ENCODE measurements at regions not wholly inside any gene's neighbourhood (a gene's known extent, or its start where the extent isn't known, plus 50 kb on each side); places are given as distances from the start of the nearest gene placed in this dataset.
A peak's percentile ranks its signal among the peaks of the same experiment; 100 is the strongest.

DNA sequence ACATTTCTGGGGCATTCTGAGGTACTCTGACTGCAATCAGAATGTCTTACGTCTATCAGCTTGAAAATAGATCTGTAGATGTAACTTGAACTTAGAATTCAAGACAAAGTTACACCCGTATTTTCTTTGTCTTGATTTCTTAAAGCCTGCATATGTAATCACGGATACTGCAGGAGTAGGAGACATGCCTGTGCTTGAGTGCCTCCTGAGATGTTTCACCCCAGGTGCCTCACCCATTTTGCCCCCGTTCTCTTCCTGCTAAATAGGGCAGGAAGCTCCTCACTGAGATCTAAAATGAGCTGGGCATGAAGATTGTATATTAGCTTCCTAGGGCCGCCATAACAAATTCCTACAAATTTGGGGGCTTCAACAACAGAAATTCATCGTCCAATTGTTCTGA lies 131.9 kb downstream of the RDH14 start:
- no peak overlapping the region for H3K4me3 Mint-ChIP-seq (ENCODE audit: unreplicated experiment)
- no peak overlapping the region for H3K27ac Mint-ChIP-seq (ENCODE audit: unreplicated experiment)
- no peaks in the 10 kb centered on the region for H3K27me3 Mint-ChIP-seq (ENCODE audit: low read depth)
- no peaks in the 10 kb centered on the region for H3K9me3 Mint-ChIP-seq (ENCODE audit: low read depth)
- H3K36me3 Mint-ChIP-seq (ENCODE audit: low read depth), result no peaks in the 10 kb centered on the region
- DNase-seq (ENCODE audit: low spot score), result no peak
- TF ChIP-seq, protein P1, sequence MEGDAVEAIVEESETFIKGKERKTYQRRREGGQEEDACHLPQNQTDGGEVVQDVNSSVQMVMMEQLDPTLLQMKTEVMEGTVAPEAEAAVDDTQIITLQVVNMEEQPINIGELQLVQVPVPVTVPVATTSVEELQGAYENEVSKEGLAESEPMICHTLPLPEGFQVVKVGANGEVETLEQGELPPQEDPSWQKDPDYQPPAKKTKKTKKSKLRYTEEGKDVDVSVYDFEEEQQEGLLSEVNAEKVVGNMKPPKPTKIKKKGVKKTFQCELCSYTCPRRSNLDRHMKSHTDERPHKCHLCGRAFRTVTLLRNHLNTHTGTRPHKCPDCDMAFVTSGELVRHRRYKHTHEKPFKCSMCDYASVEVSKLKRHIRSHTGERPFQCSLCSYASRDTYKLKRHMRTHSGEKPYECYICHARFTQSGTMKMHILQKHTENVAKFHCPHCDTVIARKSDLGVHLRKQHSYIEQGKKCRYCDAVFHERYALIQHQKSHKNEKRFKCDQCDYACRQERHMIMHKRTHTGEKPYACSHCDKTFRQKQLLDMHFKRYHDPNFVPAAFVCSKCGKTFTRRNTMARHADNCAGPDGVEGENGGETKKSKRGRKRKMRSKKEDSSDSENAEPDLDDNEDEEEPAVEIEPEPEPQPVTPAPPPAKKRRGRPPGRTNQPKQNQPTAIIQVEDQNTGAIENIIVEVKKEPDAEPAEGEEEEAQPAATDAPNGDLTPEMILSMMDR (IDR thresholded peaks at IDR 0.05), result no peak
- peaks cover 11% of the 10 kb centered on the region for H3K4me1 Mint-ChIP-seq (ENCODE audit: low read depth)

DNA sequence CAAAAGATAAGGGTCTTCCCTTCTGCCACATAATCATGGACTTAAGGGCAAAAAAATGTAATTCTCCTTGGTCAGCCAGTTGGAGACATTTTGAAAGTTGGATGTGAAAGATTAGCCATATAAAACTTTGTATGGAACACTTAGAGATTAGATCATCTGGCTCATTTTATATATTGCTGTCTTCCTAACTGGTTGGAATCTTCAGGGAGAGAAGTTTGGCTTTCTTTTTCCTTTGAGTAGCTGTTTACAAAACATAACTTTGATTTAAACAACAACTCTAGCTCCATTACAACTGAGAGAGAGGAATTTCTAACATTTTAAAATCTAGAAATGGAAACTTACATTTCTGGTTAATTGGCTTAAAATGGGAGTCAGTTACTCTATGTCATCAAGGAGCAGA lies 132.7 kb downstream of the RDH14 start:
- no peaks in the 10 kb centered on the region for H3K27me3 Mint-ChIP-seq (ENCODE audit: low read depth)
- TF ChIP-seq, protein P1 (IDR thresholded peaks at IDR 0.05), result no peak
- H3K4me3 Mint-ChIP-seq (ENCODE audit: unreplicated experiment), result no peak overlapping the region
- no peaks in the 10 kb centered on the region for H3K9me3 Mint-ChIP-seq (ENCODE audit: low read depth)
- no peak overlapping the region for H3K27ac Mint-ChIP-seq (ENCODE audit: unreplicated experiment)
- no peaks in the 10 kb centered on the region for H3K36me3 Mint-ChIP-seq (ENCODE audit: low read depth)
- H3K4me1 Mint-ChIP-seq (ENCODE audit: low read depth), result peaks cover 11% of the 10 kb centered on the region
- no peak for DNase-seq (ENCODE audit: low spot score)

DNA sequence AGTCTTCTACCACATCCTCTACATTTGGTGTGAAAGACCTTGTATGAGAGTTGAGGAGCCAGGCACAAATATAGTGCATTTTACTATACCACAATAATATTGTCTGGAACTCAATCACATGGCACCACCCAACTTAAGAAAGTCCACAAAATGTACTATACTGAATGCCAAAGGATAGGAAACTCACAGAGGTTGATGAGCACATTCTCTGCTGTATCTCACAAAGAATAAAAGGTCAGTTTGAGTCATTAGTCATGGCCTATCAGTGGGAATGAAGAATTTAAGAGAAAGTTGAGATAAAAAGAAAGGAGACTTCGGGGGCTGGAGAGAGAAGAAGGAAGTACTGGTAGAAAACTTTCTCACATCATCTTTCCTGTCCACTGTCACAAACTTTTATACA lies 134.3 kb downstream of the RDH14 start:
- H3K4me3 Mint-ChIP-seq (ENCODE audit: unreplicated experiment), result no peak overlapping the region
- H3K27me3 Mint-ChIP-seq (ENCODE audit: low read depth), result no peaks in the 10 kb centered on the region
- H3K4me1 Mint-ChIP-seq (ENCODE audit: low read depth), result peaks cover 11% of the 10 kb centered on the region
- H3K27ac Mint-ChIP-seq (ENCODE audit: unreplicated experiment), result no peak overlapping the region
- no peak for DNase-seq (ENCODE audit: low spot score)
- TF ChIP-seq, protein P1 (IDR thresholded peaks at IDR 0.05), result no peak
- H3K36me3 Mint-ChIP-seq (ENCODE audit: low read depth), result no peaks in the 10 kb centered on the region
- no peaks in the 10 kb centered on the region for H3K9me3 Mint-ChIP-seq (ENCODE audit: low read depth)

DNA sequence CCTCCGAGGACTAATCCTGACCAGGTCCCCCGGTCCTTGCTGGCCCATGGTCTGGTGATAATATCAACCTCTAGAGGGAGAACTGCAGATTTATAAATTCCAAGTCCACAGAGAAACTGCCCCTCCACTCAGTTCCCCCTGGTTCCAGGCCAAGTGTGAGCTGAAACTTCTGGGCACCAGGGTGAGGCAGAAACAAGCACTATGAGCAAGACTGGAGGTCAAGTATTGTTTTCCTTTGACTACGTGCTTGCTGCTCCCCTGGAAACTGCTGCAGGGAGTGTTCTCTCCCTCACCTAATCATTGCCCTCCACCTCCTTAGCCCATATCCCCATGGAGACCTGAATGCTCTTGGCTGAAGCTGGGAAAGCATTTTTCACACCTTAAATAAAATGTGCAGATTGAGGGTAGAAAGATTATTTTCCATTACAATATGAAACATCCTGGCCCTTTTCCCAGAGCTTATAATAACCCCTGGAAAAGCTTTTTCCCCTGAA lies 135.2 kb downstream of the RDH14 start:
- Mint-ChIP-seq H3K36me3 (ENCODE audit: low read depth) (no peaks in the 10 kb centered on the region), H3K9me3 (ENCODE audit: low read depth) (no peaks in the 10 kb centered on the region), H3K4me1 (ENCODE audit: low read depth) (peaks cover 11% of the 10 kb centered on the region), H3K27ac (ENCODE audit: unreplicated experiment) (no peak overlapping the region), H3K4me3 (ENCODE audit: unreplicated experiment) (no peak overlapping the region), H3K27me3 (ENCODE audit: low read depth) (no peaks in the 10 kb centered on the region)
- no peak for DNase-seq (ENCODE audit: low spot score)
- TF ChIP-seq, protein P1 (IDR thresholded peaks at IDR 0.05), result peak; percentile 62

DNA sequence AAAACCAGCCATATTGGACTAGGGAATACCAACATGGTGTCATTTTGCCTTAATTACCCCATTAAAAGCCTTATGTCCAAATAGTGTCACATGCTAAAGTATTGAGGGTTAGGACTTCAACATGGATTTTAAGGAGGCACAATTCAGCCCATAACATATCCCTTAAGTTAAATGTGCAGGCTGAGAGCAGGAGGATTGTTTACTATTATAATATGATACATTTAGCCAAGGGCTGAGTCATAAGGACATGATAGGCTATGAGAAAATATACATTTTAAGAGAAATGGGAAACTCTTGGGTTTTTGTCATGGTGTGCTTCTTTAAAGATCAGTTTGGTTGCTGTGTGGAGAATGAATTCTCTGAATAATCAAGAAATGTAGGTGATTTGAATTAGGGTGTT lies 136.8 kb downstream of the RDH14 start:
- no peak for DNase-seq (ENCODE audit: low spot score)
- no peaks in the 10 kb centered on the region for H3K36me3 Mint-ChIP-seq (ENCODE audit: low read depth)

More for the DNA sequence above, 136.8 kb downstream of the RDH14 start:
- Mint-ChIP-seq H3K4me3 (ENCODE audit: unreplicated experiment) (no peak overlapping the region), H3K9me3 (ENCODE audit: low read depth) (no peaks in the 10 kb centered on the region), H3K27ac (ENCODE audit: unreplicated experiment) (no peak overlapping the region), H3K4me1 (ENCODE audit: low read depth) (peaks cover 11% of the 10 kb centered on the region), H3K27me3 (ENCODE audit: low read depth) (no peaks in the 10 kb centered on the region)
- TF ChIP-seq, protein P1 (IDR thresholded peaks at IDR 0.05), result no peak

Data from chondrocyte (in vitro differentiated cells).